IPS-NIHi11 (cell line): ENCODE measurements at regions not wholly inside any gene's neighbourhood (a gene's known extent, or its start where the extent isn't known, plus 50 kb on each side); places are given as distances from the start of the nearest gene placed in this dataset.
"Not testable (repeated sequence)": the region's sequence is repeated elsewhere in the genome, so short reads cannot be mapped to it uniquely, and the experiment has no call there.

ENCODE experiments used
- DNase-seq: peaks from one replicate; pipeline ENCODE4 v3.0.0; 2012; ENCODE audit warnings: mixed read lengths, low spot score

- DNase-seq = no peak
These were observed 269.9 kb downstream of the MED10 start for GRCh38 chr5:6108540-6108848.

GRCh38 chr5:6107675-6108539 lies 270.4 kb downstream of the MED10 start:
- no peak for DNase-seq

- no peak for DNase-seq
These were observed 271.6 kb downstream of the MED10 start for GRCh38 chr5:6106756-6107155.

- no peak for DNase-seq
These were observed 273.0 kb downstream of the MED10 start for GRCh38 chr5:6105320-6105719.

- no peak for DNase-seq
These were observed 282.2 kb downstream of the MED10 start for GRCh38 chr5:6096101-6096500.

- DNase-seq = not testable (repeated sequence)
These were observed 284.2 kb downstream of the MED10 start for GRCh38 chr5:6094180-6094579.

- DNase-seq = no peak
These were observed 287.5 kb downstream of the MED10 start for GRCh38 chr5:6090838-6091237.

GRCh38 chr5:6090079-6090654 lies 288.2 kb downstream of the MED10 start:
- no peak for DNase-seq

GRCh38 chr5:6088706-6089105 lies 289.6 kb downstream of the MED10 start:
- no peak for DNase-seq

GRCh38 chr5:6087576-6087975 lies 290.8 kb downstream of the MED10 start:
- no peak for DNase-seq

GRCh38 chr5:6086871-6087270 lies 291.5 kb downstream of the MED10 start:
- DNase-seq = no peak

GRCh38 chr5:6085341-6085860 lies 292.9 kb downstream of the MED10 start:
- no peak for DNase-seq

- DNase-seq = no peak
These were observed 293.5 kb downstream of the MED10 start for GRCh38 chr5:6084836-6085235.

GRCh38 chr5:6084376-6084775 lies 294.0 kb downstream of the MED10 start:
- no peak for DNase-seq

GRCh38 chr5:6083311-6083978 lies 294.9 kb downstream of the MED10 start:
- DNase-seq = peak; percentile 14

GRCh38 chr5:6082685-6083084 lies 295.7 kb downstream of the MED10 start:
- DNase-seq = no peak

- DNase-seq = no peak
These were observed 296.6 kb downstream of the MED10 start for GRCh38 chr5:6081727-6082210.

- DNase-seq = no peak
These were observed 297.2 kb downstream of the MED10 start for GRCh38 chr5:6080930-6081726.

- DNase-seq = no peak
These were observed 297.9 kb downstream of the MED10 start for GRCh38 chr5:6080436-6080835.

- no peak for DNase-seq
These were observed 299.5 kb downstream of the MED10 start for GRCh38 chr5:6078881-6079280.

- no peak for DNase-seq
These were observed 301.8 kb downstream of the MED10 start for GRCh38 chr5:6076341-6077239.
